Pancreas (tissue), 10 donors: ENCODE measurements at regions not wholly inside any gene's neighbourhood (a gene's known extent, or its start where the extent isn't known, plus 50 kb on each side); places are given as distances from the start of the nearest gene placed in this dataset.

Experiments
- ATAC-seq, 4 donors: fragments of 200-7000 bp; cut with Tn5 transposase; one replicate each; pipeline versions ENCODE4 v1.8.0 to v1.9.1; 2020; ENCODE audit warnings: mild to moderate bottlenecking in 4 of 4, moderate library complexity in 4 of 4
- DNase-seq, 6 donors: peaks; one replicate each; pipeline ENCODE4 v3.0.0-alpha.2; 2020
- FAIRE-seq: peaks from 2 replicates; lab custom pipeline; 2012; peaks lifted over from hg19 to GRCh38; lab: Jason Lieb, UNC
- H3K27ac ChIP-seq, 4 donors: fragments of 200-600 bp; sonication (generic); 1 replicate in 3 of 4; 2 replicates in 1 of 4; pipeline versions ENCODE4 v1.5.0 to v1.8.0; 2020
- H3K27me3 ChIP-seq, 4 donors: fragments of 200-600 bp; one replicate each; pipeline ENCODE4 v1.8.0; 2021
- H3K36me3 ChIP-seq, 3 donors: fragments of 200-600 bp; sonication (generic) in 1 of 3; one replicate each; pipeline versions ENCODE4 v1.5.0 to v1.8.0; 2020 to 2021
- H3K4me1 ChIP-seq, 3 donors: fragments of 200-600 bp; one replicate each; pipeline ENCODE4 v1.8.0; 2021
- H3K4me3 ChIP-seq, 4 donors: fragments of 200-600 bp; sonication (generic) in 2 of 4; one replicate each; pipeline versions ENCODE4 v1.5.0 to v1.8.0; 2020 to 2021
- H3K9me3 ChIP-seq, 4 donors: fragments of 200-600 bp; one replicate each; pipeline ENCODE4 v1.8.0; 2021
- WGBS, 2 donors: extraction: QIAGEN DNeasy Blood & Tissue Kit; methylation state at CpG; one replicate each; pipeline ENCODE4 v1.1.7; 2013; 5-methylcytosine and 5-hydroxymethylcytosine counted together
- intact Hi-C, 3 donors: fragments of 100-400 bp; cut with DNase I; formaldehyde crosslinking; loops; one replicate each; pipeline versions ENCODE4 v1.11.1 to v1.14.2; 2022
- TF ChIP-seq, protein P1 (sequence below), 4 donors: fragments of 200-600 bp; sonication (generic) in 3 of 4; IDR thresholded peaks; one replicate each; pipeline versions ENCODE4 v1.5.0 to v1.8.0; 2021; ENCODE audit warnings: antibody characterized with exemption in 4 of 4
- donor health status: healthy with polysubstance abuse.
- donor health status: DM: no; HTN: no; CAD: no; lungs with moderate emphysema.
- donor health status: DM: no; HTN: no; CAD: no.
- donor health status: control.
- donor health status: control.
- donor health status: Bipolar disorder and iron deficiency.
- donor health status: DM: yes; HTN: yes; CAD: no.
- donor health status: DM: no; HTN: no; CAD: no.
- donor health status: DM: no; HTN: no; CAD: no.
- donor health status: DM: yes; HTN: yes; CAD: no.

DNA sequence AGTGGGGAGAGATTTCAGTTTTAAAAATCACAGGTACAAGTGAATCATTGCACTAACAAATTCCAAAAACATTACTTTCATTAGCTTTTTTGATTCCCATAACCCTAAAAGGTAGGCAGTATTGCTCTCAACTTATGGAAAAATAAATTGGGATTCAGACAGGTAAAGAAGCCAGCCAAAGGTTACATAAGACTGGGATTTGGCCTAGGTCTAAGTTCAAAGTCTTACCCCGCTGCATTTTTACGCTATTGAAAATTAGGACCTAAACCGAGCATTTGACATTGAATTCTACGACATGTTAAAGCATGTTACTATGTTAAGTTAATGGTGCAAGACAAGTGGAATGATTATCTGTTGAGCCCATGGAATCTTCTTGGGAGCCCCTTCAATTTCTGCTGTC lies 89.6 kb downstream of the ENC1 start:
- intact Hi-C loops = no loop called here

DNA sequence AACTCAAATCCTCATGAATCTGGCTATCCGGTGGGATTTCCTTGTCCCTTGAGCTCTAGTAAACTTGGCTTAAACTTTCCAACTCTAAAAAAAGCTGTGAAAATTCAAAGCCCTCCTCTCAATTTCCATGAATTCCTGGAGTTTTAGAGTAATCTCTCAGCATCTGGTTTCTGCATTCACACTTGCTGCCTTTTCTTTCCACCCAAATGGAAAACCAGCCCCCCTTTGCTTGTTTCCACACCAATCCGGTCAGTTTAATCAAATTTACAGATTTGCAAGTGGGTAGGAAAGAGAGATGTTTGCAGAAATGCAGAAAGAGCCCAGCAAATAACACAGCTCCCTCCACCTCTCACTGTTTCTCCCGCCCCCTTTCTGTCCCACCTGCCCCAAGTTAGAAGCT lies 91.1 kb downstream of the ENC1 start:
- peaks cover 0 to 3% (median 0%) of the 10 kb centered on the region in 3 donors for H3K4me1 ChIP-seq
- no peak overlapping the region for H3K27ac ChIP-seq
- H3K27me3 ChIP-seq = no peaks in the 10 kb centered on the region
- intact Hi-C loops = no loop called here
- TF ChIP-seq, protein P1, sequence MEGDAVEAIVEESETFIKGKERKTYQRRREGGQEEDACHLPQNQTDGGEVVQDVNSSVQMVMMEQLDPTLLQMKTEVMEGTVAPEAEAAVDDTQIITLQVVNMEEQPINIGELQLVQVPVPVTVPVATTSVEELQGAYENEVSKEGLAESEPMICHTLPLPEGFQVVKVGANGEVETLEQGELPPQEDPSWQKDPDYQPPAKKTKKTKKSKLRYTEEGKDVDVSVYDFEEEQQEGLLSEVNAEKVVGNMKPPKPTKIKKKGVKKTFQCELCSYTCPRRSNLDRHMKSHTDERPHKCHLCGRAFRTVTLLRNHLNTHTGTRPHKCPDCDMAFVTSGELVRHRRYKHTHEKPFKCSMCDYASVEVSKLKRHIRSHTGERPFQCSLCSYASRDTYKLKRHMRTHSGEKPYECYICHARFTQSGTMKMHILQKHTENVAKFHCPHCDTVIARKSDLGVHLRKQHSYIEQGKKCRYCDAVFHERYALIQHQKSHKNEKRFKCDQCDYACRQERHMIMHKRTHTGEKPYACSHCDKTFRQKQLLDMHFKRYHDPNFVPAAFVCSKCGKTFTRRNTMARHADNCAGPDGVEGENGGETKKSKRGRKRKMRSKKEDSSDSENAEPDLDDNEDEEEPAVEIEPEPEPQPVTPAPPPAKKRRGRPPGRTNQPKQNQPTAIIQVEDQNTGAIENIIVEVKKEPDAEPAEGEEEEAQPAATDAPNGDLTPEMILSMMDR (IDR thresholded peaks at IDR 0.05) = no peak
- H3K9me3 ChIP-seq = no peaks in the 10 kb centered on the region
- FAIRE-seq (no peak), DNase-seq (no peak), ATAC-seq (no peak)
- WGBS, 2 donors = 82 to 83% methylated on average over 3 of the region's 3 CpGs
- H3K4me3 ChIP-seq = no peak overlapping the region
- no peaks in the 10 kb centered on the region for H3K36me3 ChIP-seq

More for the DNA sequence above, 89.6 kb downstream of the ENC1 start:
- TF ChIP-seq, protein P1 (IDR thresholded peaks at IDR 0.05) = no peak
- no peak for DNase-seq
- no peak for ATAC-seq
- H3K36me3 ChIP-seq = no peaks in the 10 kb centered on the region
- no peaks in the 10 kb centered on the region for H3K4me1 ChIP-seq
- no peaks in the 10 kb centered on the region for H3K27me3 ChIP-seq
- 83 to 97% methylated on average over 4 of the region's 4 CpGs for WGBS, 2 donors
- FAIRE-seq = no peak
- H3K4me3 ChIP-seq = no peak overlapping the region
- H3K27ac ChIP-seq = no peak overlapping the region
- H3K9me3 ChIP-seq = no peaks in the 10 kb centered on the region

DNA sequence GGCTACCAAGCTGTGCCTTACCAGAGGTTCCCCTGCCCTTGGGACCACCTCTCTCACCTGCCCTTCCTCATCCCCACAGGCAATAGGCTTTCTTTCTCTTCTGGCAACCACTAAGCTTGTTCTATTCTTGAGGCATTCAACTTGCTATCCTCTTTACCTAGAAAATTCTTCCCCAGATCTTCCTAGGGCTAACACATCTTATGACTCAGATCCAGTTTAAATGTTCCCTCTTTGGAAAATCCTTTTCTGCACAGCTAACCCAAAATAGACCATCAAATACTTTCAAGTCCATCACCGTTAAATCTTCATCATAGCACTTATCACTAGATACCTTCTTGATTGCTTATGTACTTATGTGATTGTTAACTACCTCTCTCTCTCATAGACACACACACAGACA lies 93.7 kb downstream of the ENC1 start:
- FAIRE-seq (no peak), ATAC-seq (no peak), DNase-seq (no peak)
- H3K4me1 ChIP-seq = peaks cover 0 to 7% (median 0%) of the 10 kb centered on the region in 3 donors
- H3K4me3 ChIP-seq = no peak overlapping the region
- intact Hi-C loops = no loop called here
- no peaks in the 10 kb centered on the region for H3K9me3 ChIP-seq
- H3K36me3 ChIP-seq = no peaks in the 10 kb centered on the region
- WGBS, 2 donors = 93 to 95% methylated on average over 1 of the region's 1 CpG
- no peaks in the 10 kb centered on the region for H3K27me3 ChIP-seq
- TF ChIP-seq, protein P1 (IDR thresholded peaks at IDR 0.05) = no peak
- H3K27ac ChIP-seq = no peak overlapping the region

DNA sequence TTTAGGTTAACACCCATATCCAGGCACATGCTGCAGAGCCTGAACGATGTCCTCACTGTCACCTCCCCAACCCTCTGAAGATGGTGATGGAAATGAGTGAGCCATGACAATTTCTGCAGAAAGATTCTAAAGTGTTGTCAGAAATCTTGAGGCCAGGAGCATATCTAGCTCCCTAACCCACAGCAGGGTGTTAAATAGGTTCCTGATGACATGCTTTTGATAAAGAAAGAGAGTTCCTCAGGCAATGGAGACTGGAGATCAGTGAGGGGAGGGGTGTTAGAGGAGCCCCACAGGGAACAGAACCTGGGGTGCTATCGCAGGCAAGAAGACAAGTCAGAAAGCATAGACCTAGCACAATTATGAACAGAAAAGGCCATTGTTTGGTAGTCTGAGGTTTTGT lies 95.7 kb downstream of the ENC1 start:
- peaks cover 6 to 21% (median 7%) of the 10 kb centered on the region in 3 donors for H3K4me1 ChIP-seq
- DNase-seq (no peak), ATAC-seq (no peak), FAIRE-seq (no peak)
- H3K36me3 ChIP-seq = no peaks in the 10 kb centered on the region
- intact Hi-C loops = no loop called here
- H3K27ac ChIP-seq = peak overlapping the region in 2 of 4 donors; percentile 61 to 66
- H3K9me3 ChIP-seq = no peaks in the 10 kb centered on the region
- WGBS, 2 donors = 97 to 98% methylated on average over 2 of the region's 2 CpGs
- no peaks in the 10 kb centered on the region for H3K27me3 ChIP-seq
- TF ChIP-seq, protein P1 (IDR thresholded peaks at IDR 0.05) = no peak
- no peak overlapping the region for H3K4me3 ChIP-seq

DNA sequence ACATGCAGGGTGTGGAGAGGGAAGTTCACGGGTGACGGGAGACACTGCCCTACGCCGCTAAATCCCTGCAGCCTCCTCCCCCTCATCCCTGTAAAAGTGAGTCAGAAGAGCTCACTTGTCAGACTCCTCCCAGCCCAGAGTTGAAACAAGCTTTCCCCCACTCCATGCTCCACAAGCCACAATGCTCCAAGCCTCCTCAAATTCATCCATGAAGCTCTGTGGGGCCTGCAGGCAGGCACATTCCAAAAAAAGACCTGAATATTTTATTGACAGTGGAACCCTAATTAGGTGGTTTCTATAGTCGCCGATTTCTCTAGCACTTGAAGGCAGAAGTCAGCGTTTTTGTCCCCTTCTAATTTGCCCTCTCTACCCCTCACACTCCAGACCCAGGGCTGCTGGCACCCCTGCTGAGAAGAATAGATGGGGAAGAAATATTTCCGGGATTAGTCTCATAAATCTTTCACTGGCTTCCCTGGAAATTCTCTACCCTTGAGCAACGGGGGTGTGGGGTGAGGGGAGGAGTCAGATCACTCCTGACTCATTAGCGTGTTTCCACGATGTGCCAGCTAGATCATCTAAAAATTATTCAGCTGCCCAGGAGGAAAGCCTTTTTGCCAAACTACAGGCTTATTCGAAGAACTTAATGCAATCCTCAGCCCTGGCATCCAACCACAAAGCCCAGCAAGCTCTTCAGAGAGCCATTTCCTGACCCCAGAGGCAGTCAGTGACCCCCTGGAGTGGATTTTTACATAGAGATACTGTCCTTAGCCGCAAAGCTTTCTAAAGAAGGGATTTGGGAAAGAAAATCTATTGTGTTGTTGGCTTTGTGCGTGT lies 97.1 kb downstream of the ENC1 start:
- FAIRE-seq (no peak), DNase-seq (peak in 4 of 6 donors; percentile 28 to 58 (median 42)), ATAC-seq (peak; percentile 52 to 73 (median 68))
- Histone ChIP-seq H3K36me3 (no peaks in the 10 kb centered on the region), H3K4me3 (no peak overlapping the region), H3K4me1 (peaks cover 11 to 26% (median 11%) of the 10 kb centered on the region in 3 donors), H3K27me3 (no peaks in the 10 kb centered on the region), H3K27ac (peak overlapping the region; percentile 13 to 66 (median 52)), H3K9me3 (no peaks in the 10 kb centered on the region)
- intact Hi-C loops = no loop called here
- TF ChIP-seq, protein P1 (IDR thresholded peaks at IDR 0.05) = no peak
- 57 to 62% methylated on average over 14 of the region's 14 CpGs for WGBS, 2 donors
